ENCODE measurements at regions not wholly inside any gene's neighbourhood (a gene's known extent, or its start where the extent isn't known, plus 50 kb on each side); places are given as distances from the start of the nearest gene placed in this dataset.

GRCh38 chr14:76962303-76962660 lies 66.2 kb downstream of the IRF2BPL start:
- TF ChIP-seq, protein P1, sequence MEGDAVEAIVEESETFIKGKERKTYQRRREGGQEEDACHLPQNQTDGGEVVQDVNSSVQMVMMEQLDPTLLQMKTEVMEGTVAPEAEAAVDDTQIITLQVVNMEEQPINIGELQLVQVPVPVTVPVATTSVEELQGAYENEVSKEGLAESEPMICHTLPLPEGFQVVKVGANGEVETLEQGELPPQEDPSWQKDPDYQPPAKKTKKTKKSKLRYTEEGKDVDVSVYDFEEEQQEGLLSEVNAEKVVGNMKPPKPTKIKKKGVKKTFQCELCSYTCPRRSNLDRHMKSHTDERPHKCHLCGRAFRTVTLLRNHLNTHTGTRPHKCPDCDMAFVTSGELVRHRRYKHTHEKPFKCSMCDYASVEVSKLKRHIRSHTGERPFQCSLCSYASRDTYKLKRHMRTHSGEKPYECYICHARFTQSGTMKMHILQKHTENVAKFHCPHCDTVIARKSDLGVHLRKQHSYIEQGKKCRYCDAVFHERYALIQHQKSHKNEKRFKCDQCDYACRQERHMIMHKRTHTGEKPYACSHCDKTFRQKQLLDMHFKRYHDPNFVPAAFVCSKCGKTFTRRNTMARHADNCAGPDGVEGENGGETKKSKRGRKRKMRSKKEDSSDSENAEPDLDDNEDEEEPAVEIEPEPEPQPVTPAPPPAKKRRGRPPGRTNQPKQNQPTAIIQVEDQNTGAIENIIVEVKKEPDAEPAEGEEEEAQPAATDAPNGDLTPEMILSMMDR (conservative IDR thresholded peaks at IDR 0.05; ENCODE audit: low read depth, low read length): no peak
- DNase-seq (ENCODE audit: low read depth): no peak
- H3K4me3 ChIP-seq (ENCODE audit: low read depth, low read length): peak overlapping the region; percentile 50

GRCh38 chr14:76961631-76962302 lies 66.7 kb downstream of the IRF2BPL start:
- peak overlapping the region; percentile 50 for H3K4me3 ChIP-seq (ENCODE audit: low read depth, low read length)
- DNase-seq (ENCODE audit: low read depth): peak; percentile 88
- TF ChIP-seq, protein P1 (conservative IDR thresholded peaks at IDR 0.05; ENCODE audit: low read depth, low read length): no peak

DNA sequence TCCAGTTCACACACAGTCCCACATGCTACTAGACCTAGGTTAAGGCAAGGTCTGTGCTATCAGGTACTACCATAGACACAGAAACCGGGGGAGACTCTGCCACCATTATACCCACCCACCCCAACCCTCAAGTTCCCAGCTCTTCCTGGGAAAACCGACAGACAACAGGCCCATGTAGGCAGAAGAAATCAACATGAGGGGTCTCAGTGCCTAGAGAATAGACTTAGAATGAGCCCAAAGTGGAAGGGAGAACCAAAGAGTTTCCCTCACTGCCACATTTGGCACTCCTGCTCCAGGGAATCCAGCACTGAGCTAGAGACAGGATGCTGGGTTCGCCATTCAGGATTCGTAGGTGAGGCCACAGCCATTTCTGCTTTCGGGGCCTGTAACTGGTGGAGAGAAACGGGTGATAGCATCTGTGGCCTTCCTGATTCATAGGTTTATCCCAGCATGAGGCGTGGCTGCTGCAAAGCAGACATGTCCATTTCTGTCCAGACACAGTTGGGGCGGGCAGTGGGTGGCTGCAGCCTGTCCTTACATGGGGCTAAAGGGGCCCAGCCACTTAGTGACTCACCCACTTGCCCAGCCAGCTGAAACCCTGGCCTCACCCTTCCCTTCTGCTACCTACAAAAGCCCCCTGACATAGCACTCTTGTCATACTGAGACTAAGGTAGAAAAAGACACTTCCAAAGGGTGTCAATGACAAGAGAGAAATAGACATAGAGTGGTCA lies 69.4 kb downstream of the IRF2BPL start:
- TF ChIP-seq, protein P1 (conservative IDR thresholded peaks at IDR 0.05; ENCODE audit: low read depth, low read length): no peak
- no peak overlapping the region for H3K4me3 ChIP-seq (ENCODE audit: low read depth, low read length)
- no peak for DNase-seq (ENCODE audit: low read depth)

GRCh38 chr14:76958020-76958979 lies 70.2 kb downstream of the IRF2BPL start:
- TF ChIP-seq, protein P1 (conservative IDR thresholded peaks at IDR 0.05; ENCODE audit: low read depth, low read length): no peak
- no peak for DNase-seq (ENCODE audit: low read depth)

DNA sequence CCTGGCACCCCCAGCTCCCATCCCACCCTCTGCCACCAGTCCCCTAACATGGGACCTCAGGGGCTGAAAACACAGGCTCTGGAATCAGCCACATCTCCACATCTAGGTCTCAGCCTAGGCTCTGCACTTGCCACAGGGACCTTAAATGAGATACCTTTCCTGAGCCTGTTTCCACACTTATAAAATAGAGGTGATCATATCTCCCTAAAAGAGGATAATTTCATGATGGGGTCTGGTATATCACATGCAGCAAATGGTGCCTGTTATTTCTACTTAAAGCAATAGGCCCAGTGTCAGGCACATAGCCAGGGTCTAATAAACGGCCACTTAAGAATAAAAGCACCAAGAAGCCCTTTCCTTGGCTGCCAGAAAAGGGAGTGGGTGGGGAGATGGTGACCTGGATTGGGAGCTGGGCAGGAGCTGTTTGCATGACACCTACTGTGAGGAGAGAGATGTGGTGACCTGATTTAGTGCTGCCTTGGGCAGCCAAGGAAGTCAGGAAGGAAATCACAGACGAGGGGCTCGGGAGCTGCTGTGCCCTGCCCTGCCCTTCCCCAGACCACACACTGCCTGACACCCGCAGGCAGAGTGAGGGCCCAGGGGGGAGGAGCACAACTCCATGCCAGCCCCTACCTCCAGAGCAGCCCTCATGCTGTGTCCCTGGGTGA lies 71.2 kb downstream of the IRF2BPL start:
- no peak overlapping the region for H3K4me3 ChIP-seq (ENCODE audit: low read depth, low read length)
- DNase-seq (ENCODE audit: low read depth): no peak
- TF ChIP-seq, protein P1 (conservative IDR thresholded peaks at IDR 0.05; ENCODE audit: low read depth, low read length): no peak

More at GRCh38 chr14:76958020-76958979, 70.2 kb downstream of the IRF2BPL start:
- no peak overlapping the region for H3K4me3 ChIP-seq (ENCODE audit: low read depth, low read length)

- no peak for DNase-seq (ENCODE audit: low read depth)
- TF ChIP-seq, protein P1 (conservative IDR thresholded peaks at IDR 0.05; ENCODE audit: low read depth, low read length): peak; percentile 6
- H3K4me3 ChIP-seq (ENCODE audit: low read depth, low read length): peak overlapping the region; percentile 34
These were observed 72.0 kb downstream of the IRF2BPL start for GRCh38 chr14:76956316-76957090.

Measured in epithelial cell of proximal tubule (primary cell).